Mammary epithelial cell (primary cell): ENCODE measurements at regions not wholly inside any gene's neighbourhood (a gene's known extent, or its start where the extent isn't known, plus 50 kb on each side); places are given as distances from the start of the nearest gene placed in this dataset.

Experiments used
- CTCF ChIP-seq, 2 donors: IDR thresholded peaks in 1 of 2; conservative IDR thresholded peaks in 1 of 2; 2 replicates each; pipeline ENCODE4 v1.5.1; 2011 to 2012; ENCODE audit warnings: inconsistent platforms in 2 of 2, low read length in 2 of 2, mild to moderate bottlenecking in 2 of 2, control low read depth in 1 of 2, low read depth in 1 of 2; ENCODE audit not compliant: insufficient read depth in 1 of 2; ENCODE audit errors: extremely low read depth in 1 of 2
- EZH2 ChIP-seq: IDR thresholded peaks from 2 replicates; pipeline ENCODE4 v1.6.1; 2012; ENCODE audit warnings: low read length, inconsistent platforms, borderline replicate concordance

GRCh38 chr4:14636563-14636962 is 365.7 kb upstream of the CPEB2 start:
- TF ChIP-seq CTCF (conservative IDR thresholded peaks at IDR 0.05 in 1 of 2, IDR thresholded peaks at IDR 0.05 in 1 of 2; ENCODE audit: extremely low read depth in 1 of 2, insufficient read depth in 1 of 2, low read depth in 1 of 2, low read length in 2 of 2): no peak
- TF ChIP-seq EZH2: no peak
